Ovary (tissue), 3 donors: ENCODE measurements at regions not wholly inside any gene's neighbourhood (a gene's known extent, or its start where the extent isn't known, plus 50 kb on each side); places are given as distances from the start of the nearest gene placed in this dataset.

Experiments used
- CTCF ChIP-seq, 3 donors: fragments of 450-650 bp in 2 of 3; fragments of 200-600 bp in 1 of 3; IDR thresholded peaks; one replicate each; pipeline versions ENCODE4 v1.5.1 to v1.8.0; 2016 to 2022; ENCODE audit warnings: antibody characterized with exemption in 3 of 3, mild to moderate bottlenecking in 1 of 3
- POLR2A ChIP-seq: fragments of 450-650 bp; IDR thresholded peaks from one replicate; pipeline ENCODE4 v1.6.1; 2017; ENCODE audit warnings: antibody characterized with exemption, mild to moderate bottlenecking, moderate library complexity
- donor health status: DM: no; HTN: no; CAD: no.

- no peak for TF ChIP-seq CTCF (IDR thresholded peaks at IDR 0.05)
- no peak for TF ChIP-seq POLR2A
These were observed 70.0 kb upstream of the UBE2E1 start for GRCh38 chr3:23735535-23736326.
